ENCODE measurements at regions not wholly inside any gene's neighbourhood (a gene's known extent, or its start where the extent isn't known, plus 50 kb on each side); places are given as distances from the start of the nearest gene placed in this dataset.

DNA sequence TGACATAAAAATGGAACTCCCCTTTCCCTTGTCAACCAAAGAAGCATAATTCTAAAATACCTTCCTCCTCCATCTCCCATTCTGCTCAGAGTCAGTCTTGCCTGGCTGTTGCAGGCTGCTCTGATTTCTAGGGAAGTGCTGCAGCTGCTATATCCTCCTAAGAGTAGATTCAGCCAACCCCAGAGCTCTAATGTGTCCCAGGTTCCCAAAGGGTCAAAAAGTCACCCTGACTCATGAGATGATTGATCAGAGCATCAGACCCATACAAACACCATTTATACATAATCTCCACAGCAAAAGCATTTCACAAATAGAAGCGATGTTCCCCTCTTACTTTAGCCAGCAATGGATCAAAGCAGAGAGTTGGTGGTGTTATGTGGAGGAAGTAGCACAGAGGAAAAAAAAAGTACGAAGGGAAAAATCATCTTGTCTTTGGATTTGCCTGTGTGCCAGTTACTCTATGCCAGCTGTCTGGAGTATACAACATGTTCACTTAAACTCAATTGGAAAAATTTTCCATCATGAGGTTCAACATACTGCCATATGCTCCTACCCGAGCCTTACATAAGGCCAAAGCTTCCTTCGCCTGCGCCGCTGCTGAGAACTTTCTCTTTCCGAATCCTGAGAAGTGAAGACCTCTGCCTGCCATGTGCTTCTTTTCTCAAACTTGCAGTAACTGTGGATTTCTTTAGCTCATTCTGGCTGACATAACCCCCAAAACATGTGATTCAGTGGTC is 258.0 kb downstream of the TLE4 start:
- TF ChIP-seq, protein P1, sequence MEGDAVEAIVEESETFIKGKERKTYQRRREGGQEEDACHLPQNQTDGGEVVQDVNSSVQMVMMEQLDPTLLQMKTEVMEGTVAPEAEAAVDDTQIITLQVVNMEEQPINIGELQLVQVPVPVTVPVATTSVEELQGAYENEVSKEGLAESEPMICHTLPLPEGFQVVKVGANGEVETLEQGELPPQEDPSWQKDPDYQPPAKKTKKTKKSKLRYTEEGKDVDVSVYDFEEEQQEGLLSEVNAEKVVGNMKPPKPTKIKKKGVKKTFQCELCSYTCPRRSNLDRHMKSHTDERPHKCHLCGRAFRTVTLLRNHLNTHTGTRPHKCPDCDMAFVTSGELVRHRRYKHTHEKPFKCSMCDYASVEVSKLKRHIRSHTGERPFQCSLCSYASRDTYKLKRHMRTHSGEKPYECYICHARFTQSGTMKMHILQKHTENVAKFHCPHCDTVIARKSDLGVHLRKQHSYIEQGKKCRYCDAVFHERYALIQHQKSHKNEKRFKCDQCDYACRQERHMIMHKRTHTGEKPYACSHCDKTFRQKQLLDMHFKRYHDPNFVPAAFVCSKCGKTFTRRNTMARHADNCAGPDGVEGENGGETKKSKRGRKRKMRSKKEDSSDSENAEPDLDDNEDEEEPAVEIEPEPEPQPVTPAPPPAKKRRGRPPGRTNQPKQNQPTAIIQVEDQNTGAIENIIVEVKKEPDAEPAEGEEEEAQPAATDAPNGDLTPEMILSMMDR (IDR thresholded peaks at IDR 0.05; ENCODE audit: low read depth, low read length): no peak
- no peaks in the 10 kb centered on the region for H3K27me3 ChIP-seq (ENCODE audit: insufficient read depth, low read depth, severe bottlenecking)
- no peaks in the 10 kb centered on the region for H3K36me3 ChIP-seq
- H3K9me3 ChIP-seq (ENCODE audit: severe bottlenecking): no peaks in the 10 kb centered on the region
- no peak overlapping the region for H3K4me3 ChIP-seq (ENCODE audit: low read depth, low read length)
- DNase-seq: no peak
- H3K27ac ChIP-seq: no peak overlapping the region

DNA sequence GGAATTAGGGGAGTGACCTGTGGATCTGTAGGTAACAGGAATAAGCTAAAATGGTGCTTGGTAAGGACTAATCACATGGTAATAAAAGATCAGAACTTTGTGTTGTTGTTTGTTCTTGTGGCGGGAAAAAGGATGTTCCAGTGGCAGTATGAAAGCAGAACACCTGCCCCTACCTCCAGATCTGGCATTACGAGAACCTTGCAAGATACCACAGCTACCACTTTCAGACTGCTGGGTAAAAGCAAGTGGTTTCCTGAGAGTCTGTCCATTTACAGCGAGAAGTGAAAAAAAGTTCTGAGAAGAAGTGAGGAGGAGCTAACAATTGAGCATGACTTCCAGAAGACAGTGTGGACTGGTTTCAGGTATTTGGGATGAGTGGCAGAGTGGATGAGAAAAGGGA is 252.5 kb downstream of the TLE4 start:
- Histone ChIP-seq H3K9me3 (ENCODE audit: severe bottlenecking) (no peaks in the 10 kb centered on the region), H3K36me3 (no peaks in the 10 kb centered on the region), H3K27me3 (ENCODE audit: insufficient read depth, low read depth, severe bottlenecking) (no peaks in the 10 kb centered on the region), H3K27ac (no peak overlapping the region), H3K4me3 (ENCODE audit: low read depth, low read length) (no peak overlapping the region)
- no peak for DNase-seq
- TF ChIP-seq, protein P1 (IDR thresholded peaks at IDR 0.05; ENCODE audit: low read depth, low read length): no peak

DNA sequence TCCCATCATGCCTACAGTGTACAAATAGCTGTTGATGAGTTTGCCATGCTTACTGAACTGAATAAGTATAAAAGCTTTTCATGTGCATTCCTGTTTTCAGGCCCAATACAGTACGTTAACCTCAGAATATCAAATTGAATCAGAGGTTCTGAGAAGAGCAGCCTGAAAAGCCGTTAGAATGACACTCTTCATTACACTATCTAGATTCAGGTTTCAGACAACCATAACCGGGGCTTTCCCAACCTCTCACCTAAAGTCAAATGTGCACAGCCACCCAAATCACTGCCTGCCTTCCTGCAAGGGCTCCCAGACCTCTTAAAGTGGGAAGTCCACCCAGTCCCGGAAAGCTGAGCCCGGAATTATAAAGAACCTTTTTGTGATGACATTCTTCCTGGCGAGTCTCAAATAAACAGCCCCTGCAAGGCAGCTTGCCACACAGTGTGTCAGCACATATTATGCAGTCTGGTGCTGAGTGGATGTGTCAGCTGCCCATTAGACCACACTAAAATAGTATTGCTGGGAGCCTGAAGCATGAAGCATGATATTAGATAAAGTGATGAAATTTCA is 245.8 kb downstream of the TLE4 start:
- Histone ChIP-seq H3K27ac (no peak overlapping the region), H3K27me3 (ENCODE audit: insufficient read depth, low read depth, severe bottlenecking) (no peaks in the 10 kb centered on the region), H3K4me3 (ENCODE audit: low read depth, low read length) (no peak overlapping the region), H3K9me3 (ENCODE audit: severe bottlenecking) (no peaks in the 10 kb centered on the region), H3K36me3 (no peaks in the 10 kb centered on the region)
- DNase-seq: no peak
- TF ChIP-seq, protein P1 (IDR thresholded peaks at IDR 0.05; ENCODE audit: low read depth, low read length): no peak

DNA sequence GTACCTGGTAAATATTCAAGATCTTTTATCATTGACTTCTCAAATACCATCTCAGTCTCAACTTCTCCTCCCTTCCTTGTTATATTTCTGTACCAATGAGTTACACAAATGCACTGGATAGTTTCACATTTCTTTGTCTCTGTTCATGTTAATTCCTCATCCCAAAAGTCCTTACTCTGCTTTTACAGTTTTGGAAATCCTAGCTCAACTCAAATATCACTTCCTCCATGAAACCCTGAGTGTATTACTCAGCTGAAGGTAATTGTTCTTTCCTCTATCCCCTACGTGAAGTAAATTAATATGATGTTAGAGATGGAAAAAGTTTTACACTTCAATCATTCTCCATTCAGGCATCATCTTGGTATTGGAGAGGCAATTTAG is 241.5 kb downstream of the TLE4 start:
- Histone ChIP-seq H3K27ac (no peak overlapping the region), H3K4me3 (ENCODE audit: low read depth, low read length) (no peak overlapping the region), H3K36me3 (no peaks in the 10 kb centered on the region), H3K9me3 (ENCODE audit: severe bottlenecking) (no peaks in the 10 kb centered on the region), H3K27me3 (ENCODE audit: insufficient read depth, low read depth, severe bottlenecking) (no peaks in the 10 kb centered on the region)
- TF ChIP-seq, protein P1 (IDR thresholded peaks at IDR 0.05; ENCODE audit: low read depth, low read length): no peak
- no peak for DNase-seq

DNA sequence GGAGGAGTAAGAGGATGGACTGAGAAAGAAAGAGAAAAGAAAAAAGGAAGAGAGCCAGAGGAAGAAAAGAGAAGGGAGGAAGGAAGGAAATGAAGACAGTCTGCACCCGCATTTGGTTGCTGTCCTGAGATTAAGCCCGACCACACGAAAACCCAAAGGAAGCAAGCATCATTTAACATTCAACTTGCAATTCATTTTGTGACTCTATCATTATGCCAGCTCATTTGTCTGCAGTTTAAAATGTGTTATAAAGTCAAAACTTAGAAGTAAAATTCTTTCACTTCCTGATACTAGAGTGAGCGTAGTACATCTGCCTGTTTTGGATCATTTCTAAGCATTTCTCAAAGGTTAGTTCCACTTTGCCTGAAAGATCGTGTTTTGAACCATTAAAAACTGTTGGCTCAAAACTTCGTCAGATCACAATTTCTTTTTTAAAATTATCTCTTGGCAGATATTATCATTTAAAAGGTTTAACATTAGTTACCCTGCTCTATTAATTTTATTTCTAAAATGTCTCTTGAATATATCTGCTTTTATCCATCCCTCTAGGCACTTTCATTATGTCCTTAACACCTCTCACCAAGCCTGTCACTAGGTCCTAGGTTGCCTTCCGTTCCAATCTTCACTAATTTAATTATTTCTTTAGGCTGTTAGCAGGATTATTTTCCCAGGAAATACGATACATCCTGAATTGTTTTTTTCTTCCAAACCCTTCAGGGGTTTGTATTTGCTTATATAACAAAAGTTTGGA is 240.9 kb downstream of the TLE4 start:
- H3K9me3 ChIP-seq (ENCODE audit: severe bottlenecking): no peaks in the 10 kb centered on the region
- H3K4me3 ChIP-seq (ENCODE audit: low read depth, low read length): no peak overlapping the region
- no peaks in the 10 kb centered on the region for H3K36me3 ChIP-seq
- TF ChIP-seq, protein P1 (IDR thresholded peaks at IDR 0.05; ENCODE audit: low read depth, low read length): no peak
- no peaks in the 10 kb centered on the region for H3K27me3 ChIP-seq (ENCODE audit: insufficient read depth, low read depth, severe bottlenecking)
- DNase-seq: no peak
- no peak overlapping the region for H3K27ac ChIP-seq

All from WERI-Rb-1 (cell line).